ENCODE measurements at regions not wholly inside any gene's neighbourhood (a gene's known extent, or its start where the extent isn't known, plus 50 kb on each side); places are given as distances from the start of the nearest gene placed in this dataset.

DNA sequence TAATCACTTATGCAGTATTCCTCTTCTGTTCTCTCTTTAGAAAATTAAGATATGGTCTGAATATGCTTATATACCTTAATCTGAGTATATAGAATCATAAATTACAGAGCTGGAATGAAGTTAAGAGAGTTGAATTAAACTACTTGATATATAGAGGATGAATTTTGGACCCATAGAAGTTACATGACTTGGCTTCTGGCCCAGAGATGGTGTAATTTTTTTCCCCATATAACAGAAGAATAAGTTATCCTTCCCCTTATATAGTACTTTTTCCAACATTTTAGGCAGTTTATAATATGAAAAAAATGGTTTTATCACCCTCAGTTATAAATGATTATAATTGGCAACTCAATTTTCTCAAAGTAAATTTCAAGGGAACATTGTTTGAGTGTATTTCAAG, 616.3 kb downstream of the TBC1D4 start:
- no peak overlapping the region for H3K27ac ChIP-seq (ENCODE audit: low read depth in 1 of 2, low read length in 2 of 2)
- intact Hi-C loops (cut with DNase I), result no loop called here
- no peak for ATAC-seq (ENCODE audit: low FRiP score)
- H3K9me3 ChIP-seq (ENCODE audit: control insufficient read depth, low read length), result no peaks in the 10 kb centered on the region
- H3K36me3 ChIP-seq (ENCODE audit: control insufficient read depth in 1 of 2, insufficient read depth in 2 of 2, low read length in 1 of 2), result no peaks in the 10 kb centered on the region
- H3K4me1 ChIP-seq (ENCODE audit: control insufficient read depth in 1 of 2, insufficient read depth in 2 of 2, low read length in 2 of 2), result no peaks in the 10 kb centered on the region
- H3K4me3 ChIP-seq (ENCODE audit: low read length in 2 of 2), result no peak overlapping the region
- no peaks in the 10 kb centered on the region for H3K27me3 ChIP-seq (ENCODE audit: control insufficient read depth in 1 of 2, insufficient read depth in 2 of 2, low read length in 1 of 2)
- no peak for DNase-seq

DNA sequence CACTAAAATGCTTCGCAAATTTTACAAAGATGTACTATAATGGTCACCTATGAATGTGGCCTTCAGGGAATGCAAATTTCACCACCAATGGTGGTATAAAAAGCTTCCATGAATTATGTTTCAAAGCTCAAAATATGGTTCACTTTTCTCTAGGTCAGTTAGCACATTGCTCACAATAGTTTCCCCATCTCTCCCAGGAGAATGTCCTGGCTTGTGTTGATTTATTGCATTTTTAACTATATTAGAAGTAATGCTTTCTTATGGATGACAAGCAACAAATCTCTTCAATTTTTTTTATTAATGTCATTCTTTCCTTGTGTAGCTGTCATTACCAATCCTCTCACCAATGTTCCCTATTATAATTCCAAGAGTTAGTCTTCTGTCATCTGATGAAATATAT, 621.2 kb downstream of the TBC1D4 start:
- no peaks in the 10 kb centered on the region for H3K36me3 ChIP-seq (ENCODE audit: control insufficient read depth in 1 of 2, insufficient read depth in 2 of 2, low read length in 1 of 2)
- no peak overlapping the region for H3K27ac ChIP-seq (ENCODE audit: low read depth in 1 of 2, low read length in 2 of 2)
- no peak for DNase-seq
- WGBS, 2 donors, result 92 to 95% methylated on average over 1 of the region's 1 CpG
- no peaks in the 10 kb centered on the region for H3K9me3 ChIP-seq (ENCODE audit: control insufficient read depth, low read length)
- intact Hi-C loops (cut with DNase I), result no loop called here
- H3K4me3 ChIP-seq (ENCODE audit: low read length in 2 of 2), result no peak overlapping the region
- no peaks in the 10 kb centered on the region for H3K4me1 ChIP-seq (ENCODE audit: control insufficient read depth in 1 of 2, insufficient read depth in 2 of 2, low read length in 2 of 2)
- H3K27me3 ChIP-seq (ENCODE audit: control insufficient read depth in 1 of 2, insufficient read depth in 2 of 2, low read length in 1 of 2), result peaks cover 0 to 2% of the 10 kb centered on the region in 2 donors
- no peak for ATAC-seq (ENCODE audit: low FRiP score)

DNA sequence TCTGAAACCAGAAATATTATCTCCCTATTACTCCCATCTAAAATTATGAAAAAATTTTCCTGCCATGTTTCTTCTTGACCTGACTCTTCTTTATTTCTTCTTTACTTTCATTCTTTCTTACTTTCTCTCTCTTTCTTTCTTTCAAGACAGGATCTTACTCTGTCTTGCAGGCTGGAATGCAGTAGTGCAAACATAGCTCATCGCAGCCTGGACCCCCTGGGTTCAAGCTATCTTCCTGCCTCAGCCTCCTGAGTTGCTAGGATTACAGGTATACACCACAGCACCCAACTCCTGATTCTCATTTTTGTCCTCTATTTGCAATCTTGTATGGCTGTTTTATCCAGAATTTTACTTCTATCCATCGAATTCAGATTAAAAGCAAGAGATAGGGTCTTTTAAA, 631.1 kb downstream of the TBC1D4 start:
- H3K9me3 ChIP-seq (ENCODE audit: control insufficient read depth, low read length), result peaks cover 1% of the 10 kb centered on the region
- WGBS, 2 donors, result 53 to 65% methylated on average over 2 of the region's 2 CpGs
- H3K4me3 ChIP-seq (ENCODE audit: low read length in 2 of 2), result no peak overlapping the region
- H3K4me1 ChIP-seq (ENCODE audit: control insufficient read depth in 1 of 2, insufficient read depth in 2 of 2, low read length in 2 of 2), result no peaks in the 10 kb centered on the region
- H3K36me3 ChIP-seq (ENCODE audit: control insufficient read depth in 1 of 2, insufficient read depth in 2 of 2, low read length in 1 of 2), result no peaks in the 10 kb centered on the region
- no peak for DNase-seq
- no peak for ATAC-seq (ENCODE audit: low FRiP score)
- H3K27me3 ChIP-seq (ENCODE audit: control insufficient read depth in 1 of 2, insufficient read depth in 2 of 2, low read length in 1 of 2), result no peaks in the 10 kb centered on the region
- no peak overlapping the region for H3K27ac ChIP-seq (ENCODE audit: low read depth in 1 of 2, low read length in 2 of 2)
- intact Hi-C loops (cut with DNase I), result no loop called here

DNA sequence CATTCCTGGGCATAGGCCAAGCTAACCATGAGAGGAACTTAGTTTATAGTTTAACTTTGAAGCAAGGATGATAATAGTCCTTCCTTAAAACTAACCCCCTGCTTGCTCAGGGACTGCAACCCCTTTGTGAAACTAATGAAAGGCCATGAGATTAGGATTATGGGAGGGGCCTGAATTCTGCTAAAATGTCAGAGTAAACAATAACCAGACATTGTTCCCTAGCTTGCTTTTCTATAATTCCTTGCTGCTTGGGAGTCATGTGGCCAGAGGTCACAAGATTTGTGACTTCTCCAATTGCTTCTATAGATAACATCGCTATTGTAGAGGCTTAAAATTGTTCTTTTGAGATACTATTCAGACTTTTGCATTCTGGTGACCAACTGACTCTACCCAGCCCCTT, 634.0 kb downstream of the TBC1D4 start:
- 71 to 80% methylated on average over 1 of the region's 1 CpG for WGBS, 2 donors
- intact Hi-C loops (cut with DNase I), result no loop called here

DNA sequence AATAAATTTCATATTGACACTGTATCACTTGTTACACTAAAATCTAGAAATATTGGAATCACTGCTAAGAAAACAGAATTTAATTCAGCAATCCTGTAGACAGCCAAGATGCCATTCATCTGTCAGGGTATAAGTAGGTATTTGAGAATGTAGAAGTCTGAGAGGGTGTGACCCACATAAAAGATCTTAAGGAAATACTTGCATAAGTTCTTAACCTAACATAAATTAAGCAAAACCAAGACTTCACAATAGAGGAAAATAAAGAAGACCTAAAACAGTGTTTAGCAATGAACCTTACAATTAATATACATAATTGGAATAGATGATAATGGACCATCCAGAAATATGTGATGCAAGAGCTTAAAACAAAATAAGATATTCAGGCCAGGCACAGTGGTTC, 636.2 kb downstream of the TBC1D4 start:
- Histone ChIP-seq H3K27ac (ENCODE audit: low read depth in 1 of 2, low read length in 2 of 2) (no peak overlapping the region), H3K9me3 (ENCODE audit: control insufficient read depth, low read length) (no peaks in the 10 kb centered on the region), H3K4me3 (ENCODE audit: low read length in 2 of 2) (no peak overlapping the region), H3K4me1 (ENCODE audit: control insufficient read depth in 1 of 2, insufficient read depth in 2 of 2, low read length in 2 of 2) (no peaks in the 10 kb centered on the region), H3K27me3 (ENCODE audit: control insufficient read depth in 1 of 2, insufficient read depth in 2 of 2, low read length in 1 of 2) (no peaks in the 10 kb centered on the region), H3K36me3 (ENCODE audit: control insufficient read depth in 1 of 2, insufficient read depth in 2 of 2, low read length in 1 of 2) (no peaks in the 10 kb centered on the region)
- ATAC-seq (ENCODE audit: low FRiP score), result no peak
- intact Hi-C loops (cut with DNase I), result no loop called here
- DNase-seq, result no peak

More for the DNA sequence above, 634.0 kb downstream of the TBC1D4 start:
- Histone ChIP-seq H3K4me3 (ENCODE audit: low read length in 2 of 2) (no peak overlapping the region), H3K4me1 (ENCODE audit: control insufficient read depth in 1 of 2, insufficient read depth in 2 of 2, low read length in 2 of 2) (no peaks in the 10 kb centered on the region), H3K27ac (ENCODE audit: low read depth in 1 of 2, low read length in 2 of 2) (no peak overlapping the region), H3K36me3 (ENCODE audit: control insufficient read depth in 1 of 2, insufficient read depth in 2 of 2, low read length in 1 of 2) (no peaks in the 10 kb centered on the region), H3K9me3 (ENCODE audit: control insufficient read depth, low read length) (no peaks in the 10 kb centered on the region), H3K27me3 (ENCODE audit: control insufficient read depth in 1 of 2, insufficient read depth in 2 of 2, low read length in 1 of 2) (no peaks in the 10 kb centered on the region)
- DNase-seq, result no peak
- ATAC-seq (ENCODE audit: low FRiP score), result no peak

DNA sequence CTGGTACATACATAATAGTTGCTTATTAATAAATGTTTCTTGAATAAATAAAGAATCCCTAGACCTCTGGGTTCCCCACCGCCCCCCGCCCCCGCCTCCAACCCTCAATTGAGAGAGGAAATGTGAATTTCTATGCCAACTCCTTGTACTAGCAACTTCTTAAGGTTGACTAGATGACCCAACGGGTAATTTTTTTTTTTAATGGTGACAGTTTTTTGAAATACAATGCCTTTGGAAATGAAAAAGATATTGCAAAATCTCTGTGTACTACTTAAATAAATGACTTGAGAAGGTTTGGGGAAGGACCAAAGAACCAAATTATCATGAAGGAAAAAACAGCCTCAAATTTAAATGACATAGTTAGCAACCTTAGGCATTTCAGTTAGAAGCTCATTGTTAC, 640.3 kb downstream of the TBC1D4 start:
- Histone ChIP-seq H3K4me1 (ENCODE audit: control insufficient read depth in 1 of 2, insufficient read depth in 2 of 2, low read length in 2 of 2) (no peaks in the 10 kb centered on the region), H3K27me3 (ENCODE audit: control insufficient read depth in 1 of 2, insufficient read depth in 2 of 2, low read length in 1 of 2) (no peaks in the 10 kb centered on the region), H3K4me3 (ENCODE audit: low read length in 2 of 2) (no peak overlapping the region), H3K27ac (ENCODE audit: low read depth in 1 of 2, low read length in 2 of 2) (no peak overlapping the region), H3K36me3 (ENCODE audit: control insufficient read depth in 1 of 2, insufficient read depth in 2 of 2, low read length in 1 of 2) (no peaks in the 10 kb centered on the region), H3K9me3 (ENCODE audit: control insufficient read depth, low read length) (no peaks in the 10 kb centered on the region)
- 89 to 93% methylated on average over 4 of the region's 4 CpGs for WGBS, 2 donors
- ATAC-seq (ENCODE audit: low FRiP score) (no peak), DNase-seq (no peak)
- intact Hi-C loops (cut with DNase I), result no loop called here

DNA sequence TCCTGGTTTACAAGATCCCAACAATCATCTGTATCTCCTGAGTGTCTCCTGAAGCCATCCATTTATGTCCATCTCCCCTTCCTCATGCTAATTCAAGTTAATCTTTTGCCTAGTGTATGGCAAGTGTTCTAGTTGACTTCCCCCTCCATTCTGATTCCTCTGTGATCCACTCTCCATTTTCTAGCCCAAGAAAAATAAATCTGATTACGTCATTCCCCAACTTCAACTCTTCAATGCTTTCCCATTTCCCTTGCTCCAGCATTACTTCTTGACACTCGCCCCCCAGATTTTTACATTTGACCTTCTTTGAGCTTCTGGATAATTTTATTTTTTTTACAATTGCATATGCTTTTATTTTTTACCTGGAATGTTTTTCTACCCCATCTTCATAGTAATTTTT, 640.8 kb downstream of the TBC1D4 start:
- H3K27ac ChIP-seq (ENCODE audit: low read depth in 1 of 2, low read length in 2 of 2), result no peak overlapping the region
- no peak for ATAC-seq (ENCODE audit: low FRiP score)
- no peaks in the 10 kb centered on the region for H3K9me3 ChIP-seq (ENCODE audit: control insufficient read depth, low read length)
- no peak overlapping the region for H3K4me3 ChIP-seq (ENCODE audit: low read length in 2 of 2)
- H3K4me1 ChIP-seq (ENCODE audit: control insufficient read depth in 1 of 2, insufficient read depth in 2 of 2, low read length in 2 of 2), result no peaks in the 10 kb centered on the region
- H3K27me3 ChIP-seq (ENCODE audit: control insufficient read depth in 1 of 2, insufficient read depth in 2 of 2, low read length in 1 of 2), result no peaks in the 10 kb centered on the region
- no peaks in the 10 kb centered on the region for H3K36me3 ChIP-seq (ENCODE audit: control insufficient read depth in 1 of 2, insufficient read depth in 2 of 2, low read length in 1 of 2)
- DNase-seq, result no peak
- 79 to 81% methylated on average over 2 of the region's 2 CpGs for WGBS, 2 donors
- intact Hi-C loops (cut with DNase I), result no loop called here

DNA sequence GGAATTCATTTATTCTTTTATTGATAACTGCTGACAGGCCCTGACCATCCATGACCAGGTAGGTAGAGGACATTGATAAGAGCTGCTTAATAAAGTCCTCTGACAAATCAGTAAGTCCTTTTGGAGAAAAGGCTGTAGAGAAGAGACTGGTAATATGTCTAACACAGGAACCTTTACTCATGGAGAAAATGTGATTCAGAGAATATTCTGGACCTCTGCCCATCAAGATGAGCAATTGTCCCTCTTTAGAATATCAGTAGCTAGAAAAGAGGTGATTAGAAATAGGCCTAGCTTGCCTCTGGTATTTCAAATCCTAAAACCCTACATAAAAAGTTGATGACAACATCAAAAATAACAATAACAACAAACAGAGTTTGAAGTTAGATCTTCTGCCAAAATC, 642.3 kb downstream of the TBC1D4 start:
- Histone ChIP-seq H3K4me1 (ENCODE audit: control insufficient read depth in 1 of 2, insufficient read depth in 2 of 2, low read length in 2 of 2) (no peaks in the 10 kb centered on the region), H3K36me3 (ENCODE audit: control insufficient read depth in 1 of 2, insufficient read depth in 2 of 2, low read length in 1 of 2) (no peaks in the 10 kb centered on the region), H3K9me3 (ENCODE audit: control insufficient read depth, low read length) (no peaks in the 10 kb centered on the region), H3K4me3 (ENCODE audit: low read length in 2 of 2) (no peak overlapping the region), H3K27me3 (ENCODE audit: control insufficient read depth in 1 of 2, insufficient read depth in 2 of 2, low read length in 1 of 2) (no peaks in the 10 kb centered on the region), H3K27ac (ENCODE audit: low read depth in 1 of 2, low read length in 2 of 2) (no peak overlapping the region)
- no peak for DNase-seq
- ATAC-seq (ENCODE audit: low FRiP score), result no peak
- intact Hi-C loops (cut with DNase I), result no loop called here

DNA sequence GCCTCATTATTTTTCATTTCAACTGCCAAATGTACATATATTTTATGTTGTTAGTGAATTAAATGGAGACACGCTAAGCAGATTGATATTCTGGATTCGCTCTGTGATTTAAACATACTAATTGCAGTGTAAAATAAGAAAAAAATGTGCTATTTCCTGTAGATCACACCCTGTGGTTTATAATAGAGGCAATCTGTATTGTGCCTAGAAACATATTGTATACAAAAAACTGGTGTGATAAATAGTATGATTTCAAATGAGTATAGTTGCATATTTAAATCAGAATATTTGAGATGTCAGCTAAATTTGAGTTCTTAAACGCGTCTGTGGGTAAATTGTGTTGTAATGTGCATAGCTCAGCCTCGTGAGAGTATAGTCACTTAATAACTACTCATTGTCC, 643.9 kb downstream of the TBC1D4 start:
- intact Hi-C loops (cut with DNase I), result no loop called here
- Histone ChIP-seq H3K36me3 (ENCODE audit: control insufficient read depth in 1 of 2, insufficient read depth in 2 of 2, low read length in 1 of 2) (no peaks in the 10 kb centered on the region), H3K9me3 (ENCODE audit: control insufficient read depth, low read length) (no peaks in the 10 kb centered on the region), H3K4me1 (ENCODE audit: control insufficient read depth in 1 of 2, insufficient read depth in 2 of 2, low read length in 2 of 2) (no peaks in the 10 kb centered on the region), H3K4me3 (ENCODE audit: low read length in 2 of 2) (no peak overlapping the region), H3K27me3 (ENCODE audit: control insufficient read depth in 1 of 2, insufficient read depth in 2 of 2, low read length in 1 of 2) (no peaks in the 10 kb centered on the region), H3K27ac (ENCODE audit: low read depth in 1 of 2, low read length in 2 of 2) (no peak overlapping the region)
- DNase-seq (no peak), ATAC-seq (ENCODE audit: low FRiP score) (no peak)
- WGBS, 2 donors, result 92 to 94% methylated on average over 5 of the region's 5 CpGs

DNA sequence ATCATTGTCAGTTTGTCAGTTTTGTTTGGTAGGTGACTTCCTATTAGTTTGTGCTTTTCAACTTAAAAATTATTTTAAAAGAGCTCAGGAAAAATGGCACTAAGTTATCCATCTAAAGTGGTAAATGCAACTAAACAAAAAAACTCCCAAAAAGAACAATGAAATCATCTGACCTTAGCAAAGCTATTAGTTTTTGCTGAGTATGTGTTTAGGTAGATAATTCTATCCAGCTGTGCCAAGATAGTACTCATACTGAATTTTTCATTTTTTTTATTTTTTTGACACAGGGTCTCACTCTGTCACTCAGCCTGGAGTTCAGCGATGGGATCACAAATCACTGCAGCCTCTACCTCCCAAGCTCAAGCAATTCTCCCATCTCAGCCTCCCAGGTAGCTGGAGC, 645.3 kb downstream of the TBC1D4 start:
- H3K9me3 ChIP-seq (ENCODE audit: control insufficient read depth, low read length), result no peaks in the 10 kb centered on the region
- intact Hi-C loops (cut with DNase I), result no loop called here
- H3K27me3 ChIP-seq (ENCODE audit: control insufficient read depth in 1 of 2, insufficient read depth in 2 of 2, low read length in 1 of 2), result no peaks in the 10 kb centered on the region
- H3K27ac ChIP-seq (ENCODE audit: low read depth in 1 of 2, low read length in 2 of 2), result no peak overlapping the region
- ATAC-seq (ENCODE audit: low FRiP score), result no peak
- no peak overlapping the region for H3K4me3 ChIP-seq (ENCODE audit: low read length in 2 of 2)
- H3K4me1 ChIP-seq (ENCODE audit: control insufficient read depth in 1 of 2, insufficient read depth in 2 of 2, low read length in 2 of 2), result no peaks in the 10 kb centered on the region
- 93 to 94% methylated on average over 1 of the region's 1 CpG for WGBS, 2 donors
- no peaks in the 10 kb centered on the region for H3K36me3 ChIP-seq (ENCODE audit: control insufficient read depth in 1 of 2, insufficient read depth in 2 of 2, low read length in 1 of 2)
- DNase-seq, result no peak
